ENCODE measurements at regions not wholly inside any gene's neighbourhood (a gene's known extent, or its start where the extent isn't known, plus 50 kb on each side); places are given as distances from the start of the nearest gene placed in this dataset.

- no peak overlapping the region for H3K27ac ChIP-seq
- no peaks in the 10 kb centered on the region for H3K27me3 ChIP-seq
- 72 to 82% (median 73%) methylated on average over 5 of the region's 5 CpGs for WGBS, 4 donors
- no peaks in the 10 kb centered on the region for H3K4me1 ChIP-seq (replicated peaks in 1 of 2)
- DNase-seq: no peak
- intact Hi-C loops (cut with DNase I): no loop called here
- TF ChIP-seq POLR2A (IDR thresholded peaks at IDR 0.05) (no peak), CTCF (IDR thresholded peaks at IDR 0.05) (no peak)
- no peak overlapping the region for H3K4me3 ChIP-seq
- H3K36me3 ChIP-seq (replicated peaks in 1 of 2): no peaks in the 10 kb centered on the region
- no peaks in the 10 kb centered on the region for H3K9me3 ChIP-seq (replicated peaks in 1 of 3)
These were observed 224.3 kb upstream of the MDGA2 start for GRCh38 chr14:47899685-47900084.

GRCh38 chr14:47874350-47874749 is 198.9 kb upstream of the MDGA2 start:
- H3K9me3 ChIP-seq (replicated peaks in 1 of 3): peaks cover 0 to 6% (median 0%) of the 10 kb centered on the region in 3 donors
- WGBS, 4 donors: 75 to 86% (median 82%) methylated on average over 7 of the region's 7 CpGs
- no peaks in the 10 kb centered on the region for H3K4me1 ChIP-seq (replicated peaks in 1 of 2)
- H3K4me3 ChIP-seq: no peak overlapping the region
- no peak for DNase-seq
- no peaks in the 10 kb centered on the region for H3K36me3 ChIP-seq (replicated peaks in 1 of 2)
- TF ChIP-seq CTCF (IDR thresholded peaks at IDR 0.05) (no peak), POLR2A (IDR thresholded peaks at IDR 0.05) (no peak)
- H3K27me3 ChIP-seq: no peaks in the 10 kb centered on the region
- H3K27ac ChIP-seq: no peak overlapping the region
- intact Hi-C loops (cut with DNase I): no loop called here

GRCh38 chr14:47872588-47872987 is 197.2 kb upstream of the MDGA2 start:
- Histone ChIP-seq H3K27ac (no peak overlapping the region), H3K4me1 (replicated peaks in 1 of 2) (no peaks in the 10 kb centered on the region), H3K27me3 (no peaks in the 10 kb centered on the region), H3K9me3 (replicated peaks in 1 of 3) (peaks cover 0 to 6% (median 0%) of the 10 kb centered on the region in 3 donors), H3K36me3 (replicated peaks in 1 of 2) (no peaks in the 10 kb centered on the region), H3K4me3 (no peak overlapping the region)
- intact Hi-C loops (cut with DNase I): no loop called here
- no peak for TF ChIP-seq CTCF (IDR thresholded peaks at IDR 0.05)
- DNase-seq: no peak
- WGBS, 4 donors: 76 to 88% (median 81%) methylated on average over 2 of the region's 2 CpGs

- intact Hi-C loops (cut with DNase I): no loop called here
- H3K27me3 ChIP-seq: no peaks in the 10 kb centered on the region
- H3K27ac ChIP-seq: no peak overlapping the region
- H3K9me3 ChIP-seq (replicated peaks in 1 of 3): no peaks in the 10 kb centered on the region
- H3K4me3 ChIP-seq: no peak overlapping the region
- H3K4me1 ChIP-seq (replicated peaks in 1 of 2): no peaks in the 10 kb centered on the region
- TF ChIP-seq POLR2A (IDR thresholded peaks at IDR 0.05) (no peak), CTCF (IDR thresholded peaks at IDR 0.05) (no peak)
- H3K36me3 ChIP-seq (replicated peaks in 1 of 2): no peaks in the 10 kb centered on the region
- DNase-seq: no peak
These were observed 188.0 kb upstream of the MDGA2 start for GRCh38 chr14:47863441-47863840.

All from adrenal gland (tissue), 9 donors.